Neutrophil (primary cell): ENCODE measurements at regions not wholly inside any gene's neighbourhood (a gene's known extent, or its start where the extent isn't known, plus 50 kb on each side); places are given as distances from the start of the nearest gene placed in this dataset.
"Not testable (repeated sequence)": the region's sequence is repeated elsewhere in the genome, so short reads cannot be mapped to it uniquely, and the experiment has no call there.

ENCODE experiments used
- H3K27ac ChIP-seq: fragments of 200-600 bp; sonication (generic); 2 replicates; pipeline ENCODE4 v1.5.1; 2016; ENCODE audit warnings: mild to moderate bottlenecking, moderate library complexity
- H3K27me3 ChIP-seq: fragments of 200-600 bp; sonication (generic); 2 replicates; pipeline ENCODE4 v1.6.0; 2016; ENCODE audit warnings: mild to moderate bottlenecking
- H3K36me3 ChIP-seq: fragments of 200-600 bp; sonication (generic); 2 replicates; pipeline ENCODE4 v1.5.1; 2017
- H3K4me1 ChIP-seq, 2 experiments: fragments of 200-600 bp in 1 of 2; sonication (generic) in 1 of 2; 1 replicate in 1 of 2; 2 replicates in 1 of 2; pipeline versions ENCODE4 v1.5.1 to v1.6.1; 2013 to 2016; ENCODE audit warnings: low read depth in 1 of 2, low read length in 1 of 2, mild to moderate bottlenecking in 1 of 2, moderate library complexity in 1 of 2; ENCODE audit not compliant: control insufficient read depth in 1 of 2, insufficient read depth in 1 of 2
- H3K4me3 ChIP-seq, 2 experiments: fragments of 200-600 bp in 1 of 2; sonication (generic) in 1 of 2; 1 replicate in 1 of 2; 2 replicates in 1 of 2; pipeline ENCODE4 v1.5.1; 2013 to 2016; ENCODE audit warnings: low read depth in 1 of 2, low read length in 1 of 2, mild to moderate bottlenecking in 1 of 2, moderate library complexity in 1 of 2
- H3K9me3 ChIP-seq: fragments of 200-600 bp; sonication (generic); 2 replicates; pipeline ENCODE4 v1.5.1; 2016
- TF ChIP-seq, protein P1 (sequence below): fragments of 200-600 bp; sonication (generic); IDR thresholded peaks from 2 replicates; pipeline ENCODE4 v1.5.1; 2016; ENCODE audit warnings: antibody characterized with exemption

DNA sequence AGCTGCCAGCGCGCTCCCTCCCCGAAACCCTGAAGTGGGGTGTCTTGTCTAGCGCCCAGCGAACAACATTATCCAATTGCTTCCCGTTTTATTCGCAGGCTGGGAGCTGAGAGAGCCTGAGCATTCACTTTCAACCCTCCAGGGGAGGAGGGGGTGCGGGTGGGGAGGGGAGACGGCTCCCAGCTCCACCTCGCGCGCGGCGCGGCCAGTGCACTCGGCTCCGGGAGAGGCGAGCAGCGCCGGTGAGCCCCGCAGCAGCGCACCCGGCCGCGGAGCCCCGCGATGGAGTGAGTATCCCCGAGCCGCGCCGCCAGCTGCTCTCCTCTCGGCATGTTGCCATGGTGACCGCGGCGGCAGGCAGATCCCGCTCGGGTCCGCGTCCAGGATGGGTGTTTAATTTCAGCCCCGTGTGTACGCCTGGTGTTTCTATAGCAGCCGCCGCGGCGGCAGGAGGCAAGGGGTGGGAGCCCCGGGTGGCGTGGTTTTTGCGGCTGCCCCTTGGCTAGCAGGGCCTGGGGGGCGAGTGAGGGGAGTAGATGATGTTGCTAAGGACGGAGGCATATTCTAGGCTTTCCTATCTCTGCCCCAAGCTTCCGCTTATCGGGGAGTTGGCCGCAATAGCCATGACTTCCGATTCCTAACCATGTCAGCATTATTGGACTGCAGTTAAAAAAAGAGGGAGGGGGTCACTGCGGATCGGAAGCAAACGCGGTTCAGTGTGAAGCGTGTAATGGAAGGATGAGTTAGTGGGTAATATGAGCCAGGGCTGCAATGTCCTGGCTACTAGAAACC lies 139.2 kb upstream of the PALM2AKAP2 start:
- no peaks in the 10 kb centered on the region for H3K9me3 ChIP-seq
- H3K36me3 ChIP-seq = no peaks in the 10 kb centered on the region
- peaks cover 67% of the 10 kb centered on the region for H3K27me3 ChIP-seq
- H3K4me3 ChIP-seq = no peak overlapping the region
- no peak overlapping the region for H3K27ac ChIP-seq
- TF ChIP-seq, protein P1, sequence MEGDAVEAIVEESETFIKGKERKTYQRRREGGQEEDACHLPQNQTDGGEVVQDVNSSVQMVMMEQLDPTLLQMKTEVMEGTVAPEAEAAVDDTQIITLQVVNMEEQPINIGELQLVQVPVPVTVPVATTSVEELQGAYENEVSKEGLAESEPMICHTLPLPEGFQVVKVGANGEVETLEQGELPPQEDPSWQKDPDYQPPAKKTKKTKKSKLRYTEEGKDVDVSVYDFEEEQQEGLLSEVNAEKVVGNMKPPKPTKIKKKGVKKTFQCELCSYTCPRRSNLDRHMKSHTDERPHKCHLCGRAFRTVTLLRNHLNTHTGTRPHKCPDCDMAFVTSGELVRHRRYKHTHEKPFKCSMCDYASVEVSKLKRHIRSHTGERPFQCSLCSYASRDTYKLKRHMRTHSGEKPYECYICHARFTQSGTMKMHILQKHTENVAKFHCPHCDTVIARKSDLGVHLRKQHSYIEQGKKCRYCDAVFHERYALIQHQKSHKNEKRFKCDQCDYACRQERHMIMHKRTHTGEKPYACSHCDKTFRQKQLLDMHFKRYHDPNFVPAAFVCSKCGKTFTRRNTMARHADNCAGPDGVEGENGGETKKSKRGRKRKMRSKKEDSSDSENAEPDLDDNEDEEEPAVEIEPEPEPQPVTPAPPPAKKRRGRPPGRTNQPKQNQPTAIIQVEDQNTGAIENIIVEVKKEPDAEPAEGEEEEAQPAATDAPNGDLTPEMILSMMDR = no peak
- no peaks in the 10 kb centered on the region for H3K4me1 ChIP-seq

DNA sequence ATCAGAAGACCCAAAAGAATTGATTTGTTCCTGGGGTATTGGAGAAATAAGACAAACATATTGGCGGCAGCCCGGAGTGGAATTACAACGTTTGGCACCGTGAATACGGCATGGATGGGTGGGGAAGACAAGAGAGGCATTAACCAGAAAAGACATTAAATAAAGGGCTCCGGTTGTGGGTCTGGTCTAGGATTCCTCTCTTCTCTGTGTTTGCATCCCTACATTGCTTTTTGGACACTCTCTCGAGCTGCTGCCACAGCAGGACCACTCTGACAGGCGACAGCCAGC lies 138.7 kb upstream of the PALM2AKAP2 start:
- Histone ChIP-seq H3K4me1 (no peaks in the 10 kb centered on the region), H3K27me3 (peaks cover 63% of the 10 kb centered on the region), H3K9me3 (no peaks in the 10 kb centered on the region), H3K36me3 (no peaks in the 10 kb centered on the region), H3K27ac (no peak overlapping the region), H3K4me3 (no peak overlapping the region)
- TF ChIP-seq, protein P1 = no peak

DNA sequence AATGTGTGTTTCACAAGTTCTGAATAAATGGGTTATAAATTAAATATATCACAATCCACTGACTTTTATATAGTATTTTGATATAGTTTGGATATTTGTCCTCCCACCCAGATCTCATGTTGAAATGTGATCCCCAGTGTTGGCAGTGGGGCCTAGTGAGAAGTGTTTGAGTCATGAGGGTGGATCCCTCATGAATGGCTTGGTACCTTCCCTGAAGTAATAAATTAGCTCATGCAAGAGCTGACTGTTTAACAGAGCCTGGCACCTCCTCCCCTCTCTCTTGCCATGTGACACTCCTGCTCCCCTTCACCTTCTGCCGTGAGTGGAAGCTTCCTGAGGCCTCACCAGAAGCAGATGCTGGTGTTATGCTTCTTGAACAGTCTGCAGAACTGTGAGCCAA lies 127.9 kb upstream of the PALM2AKAP2 start:
- Histone ChIP-seq H3K27ac (no peak overlapping the region), H3K4me3 (no peak overlapping the region), H3K27me3 (no peaks in the 10 kb centered on the region), H3K9me3 (no peaks in the 10 kb centered on the region), H3K36me3 (no peaks in the 10 kb centered on the region), H3K4me1 (no peaks in the 10 kb centered on the region)
- TF ChIP-seq, protein P1 = no peak

DNA sequence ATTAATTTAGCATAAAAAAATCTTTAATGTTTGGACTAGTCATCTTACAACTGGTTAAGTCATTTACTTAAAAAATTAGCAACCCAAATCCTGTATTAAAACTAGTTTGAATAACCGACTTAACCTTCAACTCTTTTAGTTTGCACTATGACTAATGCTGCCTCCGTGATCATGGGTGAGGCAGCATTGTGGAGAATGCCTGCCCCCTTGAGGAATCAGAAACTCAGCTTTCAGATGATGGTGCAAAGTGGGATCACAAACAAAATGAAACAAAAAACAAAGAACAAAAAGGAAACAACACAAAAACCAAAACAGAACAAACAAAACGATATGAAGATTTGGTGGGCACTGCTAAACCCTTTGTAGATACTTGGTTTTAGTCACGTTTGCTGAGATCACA lies 127.0 kb upstream of the PALM2AKAP2 start:
- H3K4me3 ChIP-seq = no peak overlapping the region
- H3K9me3 ChIP-seq = no peaks in the 10 kb centered on the region
- TF ChIP-seq, protein P1 = no peak
- no peak overlapping the region for H3K27ac ChIP-seq
- H3K27me3 ChIP-seq = no peaks in the 10 kb centered on the region
- no peaks in the 10 kb centered on the region for H3K36me3 ChIP-seq
- H3K4me1 ChIP-seq = no peaks in the 10 kb centered on the region

DNA sequence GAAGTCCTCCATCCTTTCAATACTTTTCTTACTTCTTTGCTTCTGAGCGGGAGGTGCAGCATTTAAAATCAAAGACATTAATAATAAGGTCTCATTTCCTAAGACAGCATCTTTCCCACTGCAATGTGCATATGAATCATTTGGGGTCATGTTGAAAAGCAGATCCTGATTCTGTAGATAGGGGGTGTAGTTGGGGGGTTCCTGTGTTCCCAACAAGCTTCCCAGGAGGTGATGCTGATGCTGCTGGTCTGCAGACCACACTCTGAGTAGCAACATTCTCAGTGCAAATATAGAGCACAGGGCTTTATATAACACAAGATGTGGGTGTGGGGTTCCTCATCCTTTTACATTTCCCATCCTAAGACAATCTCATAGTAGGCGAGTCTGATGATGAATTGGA lies 126.5 kb upstream of the PALM2AKAP2 start:
- TF ChIP-seq, protein P1 = no peak
- Histone ChIP-seq H3K27me3 (no peaks in the 10 kb centered on the region), H3K4me3 (no peak overlapping the region), H3K27ac (no peak overlapping the region), H3K4me1 (no peaks in the 10 kb centered on the region), H3K36me3 (no peaks in the 10 kb centered on the region), H3K9me3 (no peaks in the 10 kb centered on the region)

DNA sequence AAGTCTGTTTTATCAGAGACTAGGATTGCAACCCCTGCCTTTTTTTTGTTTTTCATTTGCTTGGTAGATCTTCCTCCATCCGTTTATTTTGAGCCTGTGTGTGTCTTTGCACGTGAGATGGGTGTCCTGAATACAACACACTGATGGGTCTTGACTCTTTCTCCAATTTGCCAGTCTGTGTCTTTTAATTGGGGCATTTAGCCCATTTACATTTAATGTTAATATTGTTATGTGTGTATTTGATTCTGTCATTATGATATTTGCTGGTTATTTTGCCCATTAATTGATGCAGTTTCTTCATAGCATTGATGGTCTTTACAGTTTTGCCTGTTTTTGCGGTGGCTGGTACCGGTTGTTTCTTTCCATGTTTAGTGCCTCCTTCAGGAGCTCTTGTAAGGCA lies 116.0 kb upstream of the PALM2AKAP2 start:
- not testable (repeated sequence) for H3K36me3 ChIP-seq, H3K9me3 ChIP-seq, H3K27ac ChIP-seq, H3K4me3 ChIP-seq, H3K27me3 ChIP-seq, H3K4me1 ChIP-seq

DNA sequence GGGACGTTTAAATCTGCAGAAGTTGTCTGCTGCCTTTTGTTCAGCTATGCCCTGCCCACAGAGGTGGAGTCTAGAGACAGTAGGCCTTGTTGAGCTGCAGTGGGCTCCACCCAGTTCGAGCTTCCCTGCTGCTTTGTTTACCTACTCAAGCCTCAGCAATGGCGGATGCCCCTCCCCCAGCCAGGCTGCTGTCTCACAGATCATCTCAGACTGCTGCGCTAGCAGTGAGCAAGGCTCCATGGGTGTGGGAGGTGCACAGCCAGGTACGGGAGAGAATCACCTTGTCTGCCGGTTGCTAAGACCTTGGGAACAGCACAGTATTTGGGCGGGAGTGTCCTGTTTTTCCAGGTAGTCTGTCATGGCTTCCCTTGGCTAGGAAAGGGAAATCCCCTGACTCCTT lies 114.3 kb upstream of the PALM2AKAP2 start:
- not testable (repeated sequence) for H3K36me3 ChIP-seq, H3K4me3 ChIP-seq, H3K27ac ChIP-seq, H3K27me3 ChIP-seq, H3K9me3 ChIP-seq, H3K4me1 ChIP-seq
